Naive thymus-derived CD4-positive, alpha-beta T cell (primary cell): ENCODE measurements at regions not wholly inside any gene's neighbourhood (a gene's known extent, or its start where the extent isn't known, plus 50 kb on each side); places are given as distances from the start of the nearest gene placed in this dataset.

Experiments used
- ATAC-seq: fragments of 150-1000 bp; cut with Tn5 transposase; 2 replicates; pipeline ENCODE4 v1.10.0; 2021; ENCODE audit warnings: mild to moderate bottlenecking, moderate library complexity
- CTCF ChIA-PET: fragments of 350-600 bp; sonication (Branson Sonifier 250); formaldehyde crosslinking; loops from one replicate; lab custom pipeline; 2021; ENCODE audit warnings: antibody characterized with exemption; lab: Charles Lee
- POLR2A ChIA-PET: fragments of 350-600 bp; sonication (Branson Sonifier 250); formaldehyde crosslinking; loops from one replicate; lab custom pipeline; 2021; ENCODE audit warnings: antibody characterized with exemption, inconsistent platforms; lab: Charles Lee
- DNase-seq, 9 donors: peaks; one replicate each; pipeline versions ENCODE4 v3.0.0 to v3.0.0-alpha.2; 2020 to 2022; ENCODE audit warnings: mixed read lengths in 1 of 9
- H3K27ac ChIP-seq: one replicate; pipeline ENCODE4 v1.7.0; 2013; ENCODE audit warnings: mild to moderate bottlenecking, low read depth, low read length, moderate library complexity
- H3K27me3 ChIP-seq, 2 donors: one replicate each; pipeline ENCODE4 v1.7.0; 2013; ENCODE audit warnings: low read length in 2 of 2, mild to moderate bottlenecking in 2 of 2, moderate library complexity in 2 of 2; ENCODE audit not compliant: control insufficient read depth in 2 of 2, insufficient read depth in 2 of 2
- H3K36me3 ChIP-seq, 3 experiments: 1 replicate in 2 of 3; 2 replicates in 1 of 3; pipeline ENCODE4 v1.7.0; 2013; ENCODE audit warnings: low read length in 3 of 3, mild to moderate bottlenecking in 3 of 3, moderate library complexity in 1 of 3; ENCODE audit not compliant: insufficient read depth in 3 of 3, control insufficient read depth in 2 of 3
- H3K4me1 ChIP-seq, 2 donors: one replicate each; pipeline ENCODE4 v1.7.0; 2013; ENCODE audit warnings: low read length in 2 of 2, mild to moderate bottlenecking in 2 of 2, moderate library complexity in 1 of 2; ENCODE audit not compliant: control insufficient read depth in 2 of 2, insufficient read depth in 2 of 2
- H3K4me3 ChIP-seq: 2 replicates; pipeline ENCODE4 v1.7.0; 2013; ENCODE audit warnings: mild to moderate bottlenecking, low read length
- H3K9me3 ChIP-seq, 3 experiments: 1 replicate in 2 of 3; 2 replicates in 1 of 3; pipeline ENCODE4 v1.7.0; 2013; ENCODE audit warnings: low read length in 3 of 3; ENCODE audit not compliant: control insufficient read depth in 2 of 3
- H3K27ac Mint-ChIP-seq, 9 donors: one replicate each; pipeline ENCODE4 v1.8.0; 2020 to 2022; ENCODE audit warnings: mixed read lengths in 9 of 9, mild to moderate bottlenecking in 8 of 9, moderate library complexity in 5 of 9, inconsistent platforms in 2 of 9
- H3K27me3 Mint-ChIP-seq, 5 donors: one replicate each; pipeline ENCODE4 v1.8.0; 2021 to 2022; ENCODE audit warnings: mixed read lengths in 5 of 5, mild to moderate bottlenecking in 1 of 5
- H3K36me3 Mint-ChIP-seq, 5 donors: one replicate each; pipeline ENCODE4 v1.8.0; 2020 to 2022; ENCODE audit warnings: mixed read lengths in 5 of 5, mild to moderate bottlenecking in 3 of 5, inconsistent platforms in 1 of 5
- H3K4me1 Mint-ChIP-seq, 7 donors: one replicate each; pipeline ENCODE4 v1.8.0; 2020 to 2022; ENCODE audit warnings: mixed read lengths in 7 of 7, mild to moderate bottlenecking in 3 of 7, inconsistent platforms in 1 of 7
- H3K4me3 Mint-ChIP-seq, 10 donors: one replicate each; pipeline ENCODE4 v1.8.0; 2020 to 2022; ENCODE audit warnings: mild to moderate bottlenecking in 10 of 10, mixed read lengths in 10 of 10, moderate library complexity in 6 of 10, inconsistent platforms in 2 of 10
- H3K9me3 Mint-ChIP-seq, 11 donors: one replicate each; pipeline ENCODE4 v1.8.0; 2020 to 2022; ENCODE audit warnings: mixed read lengths in 11 of 11, mild to moderate bottlenecking in 4 of 11, inconsistent platforms in 1 of 11, moderate library complexity in 1 of 11
- intact Hi-C, 2 donors: fragments of 100-400 bp; cut with micrococcal nuclease; formaldehyde crosslinking; loops; one replicate each; pipeline ENCODE4 v1.15.1; 2023

DNA sequence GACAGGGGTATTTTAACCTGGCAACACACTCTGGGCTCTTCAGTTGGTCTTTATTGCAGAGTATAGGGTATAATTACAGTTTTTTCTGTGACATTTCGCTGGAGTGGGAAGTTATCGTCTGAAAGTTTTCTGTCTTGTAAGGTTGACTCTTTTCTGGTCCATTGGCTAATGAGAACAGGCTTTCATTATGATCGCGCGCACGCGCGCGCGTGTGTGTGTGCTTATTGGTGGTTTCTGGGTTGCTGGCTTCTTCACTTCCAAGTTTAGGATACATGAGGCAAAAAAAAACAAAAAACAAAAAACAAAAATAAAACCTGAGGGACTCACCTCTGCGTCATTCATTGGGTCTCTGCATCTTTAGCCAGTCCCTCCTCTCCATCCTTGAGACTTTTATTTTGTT is 68.7 kb upstream of the MYOCD start:
- Mint-ChIP-seq H3K36me3 (no peaks in the 10 kb centered on the region), H3K27ac (no peak overlapping the region), H3K4me1 (no peaks in the 10 kb centered on the region), H3K9me3 (peaks cover 0 to 9% (median 3%) of the 10 kb centered on the region in 11 donors), H3K4me3 (no peak overlapping the region), H3K27me3 (no peaks in the 10 kb centered on the region)
- no peak for DNase-seq
- POLR2A ChIA-PET: no interaction called here
- no peaks in the 10 kb centered on the region for H3K36me3 ChIP-seq
- no peaks in the 10 kb centered on the region for H3K9me3 ChIP-seq
- intact Hi-C loops: no loop called here
- H3K27me3 ChIP-seq: no peaks in the 10 kb centered on the region
- H3K4me1 ChIP-seq: no peaks in the 10 kb centered on the region
- ATAC-seq: no peak
- no peak overlapping the region for H3K27ac ChIP-seq
- H3K4me3 ChIP-seq: no peak overlapping the region
- CTCF ChIA-PET: no interaction called here

DNA sequence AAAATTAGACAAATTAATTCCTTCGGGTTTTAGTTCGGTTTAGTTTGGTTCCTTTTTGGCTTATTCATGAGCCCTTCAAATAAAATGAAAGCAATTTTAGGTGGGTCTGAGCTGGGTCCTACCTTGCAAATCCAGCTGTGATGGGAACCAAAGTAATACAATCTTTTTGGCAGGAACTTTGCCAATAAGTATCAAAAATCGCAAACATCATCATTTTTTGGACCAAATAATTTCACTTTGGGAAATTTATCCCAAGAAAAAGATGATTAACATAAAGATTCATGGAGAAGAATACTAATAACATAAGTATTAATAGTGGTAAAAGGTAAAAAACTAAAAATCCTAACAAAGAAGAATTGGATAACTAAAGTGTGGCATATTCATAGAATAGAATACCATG is 67.8 kb upstream of the MYOCD start:
- H3K27me3 ChIP-seq: no peaks in the 10 kb centered on the region
- no peaks in the 10 kb centered on the region for H3K4me1 ChIP-seq
- CTCF ChIA-PET: no interaction called here
- H3K9me3 ChIP-seq: no peaks in the 10 kb centered on the region
- DNase-seq (no peak), ATAC-seq (no peak)
- Mint-ChIP-seq H3K27me3 (no peaks in the 10 kb centered on the region), H3K9me3 (peaks cover 0 to 9% (median 2%) of the 10 kb centered on the region in 11 donors), H3K4me3 (no peak overlapping the region), H3K36me3 (no peaks in the 10 kb centered on the region), H3K4me1 (no peaks in the 10 kb centered on the region), H3K27ac (no peak overlapping the region)
- H3K4me3 ChIP-seq: no peak overlapping the region
- H3K36me3 ChIP-seq: no peaks in the 10 kb centered on the region
- POLR2A ChIA-PET: no interaction called here
- H3K27ac ChIP-seq: no peak overlapping the region
- intact Hi-C loops: no loop called here

DNA sequence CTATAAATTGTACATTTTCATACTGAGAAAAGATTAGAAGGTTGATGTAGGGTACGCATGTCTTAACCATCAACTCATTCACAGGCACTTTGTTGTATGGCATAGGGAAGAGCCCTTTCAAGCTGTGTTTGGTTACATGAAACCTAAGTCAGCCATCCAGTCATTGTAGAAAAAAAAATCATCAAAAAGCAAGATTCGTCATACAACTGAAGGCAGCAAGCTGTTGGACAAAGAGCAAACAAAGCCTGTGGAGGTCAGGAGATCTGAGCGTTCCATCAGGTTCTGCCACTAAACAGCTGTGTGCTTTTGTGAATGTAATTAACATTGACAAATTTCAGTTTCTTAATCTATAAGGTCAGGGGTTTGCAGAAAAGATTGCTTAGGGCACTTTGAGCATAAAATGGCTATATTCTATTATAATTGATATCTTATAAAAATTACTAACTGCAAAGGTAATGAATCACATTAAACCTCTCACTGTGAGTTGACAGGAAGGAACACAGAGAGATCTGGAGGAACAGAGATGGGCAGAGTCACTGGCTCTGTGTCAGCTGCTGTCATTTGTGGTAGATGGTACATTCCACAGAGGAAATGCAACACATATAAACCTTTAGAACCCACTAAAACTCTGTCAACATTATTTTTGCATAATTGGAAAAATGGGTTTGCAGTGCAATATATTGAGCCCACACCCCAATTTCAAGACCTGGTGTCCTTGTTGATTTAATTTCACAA is 66.3 kb upstream of the MYOCD start:
- Mint-ChIP-seq H3K27ac (no peak overlapping the region), H3K9me3 (peaks cover 0 to 14% (median 4%) of the 10 kb centered on the region in 11 donors), H3K36me3 (peaks cover 0 to 1% (median 0%) of the 10 kb centered on the region in 5 donors), H3K4me3 (no peak overlapping the region), H3K4me1 (no peaks in the 10 kb centered on the region), H3K27me3 (peaks cover 0 to 6% (median 0%) of the 10 kb centered on the region in 5 donors)
- Histone ChIP-seq H3K4me3 (no peak overlapping the region), H3K9me3 (no peaks in the 10 kb centered on the region), H3K27me3 (no peaks in the 10 kb centered on the region), H3K36me3 (no peaks in the 10 kb centered on the region), H3K4me1 (no peaks in the 10 kb centered on the region), H3K27ac (no peak overlapping the region)
- DNase-seq (no peak), ATAC-seq (no peak)
- intact Hi-C loops: no loop called here
- POLR2A ChIA-PET: no interaction called here
- CTCF ChIA-PET: no interaction called here

DNA sequence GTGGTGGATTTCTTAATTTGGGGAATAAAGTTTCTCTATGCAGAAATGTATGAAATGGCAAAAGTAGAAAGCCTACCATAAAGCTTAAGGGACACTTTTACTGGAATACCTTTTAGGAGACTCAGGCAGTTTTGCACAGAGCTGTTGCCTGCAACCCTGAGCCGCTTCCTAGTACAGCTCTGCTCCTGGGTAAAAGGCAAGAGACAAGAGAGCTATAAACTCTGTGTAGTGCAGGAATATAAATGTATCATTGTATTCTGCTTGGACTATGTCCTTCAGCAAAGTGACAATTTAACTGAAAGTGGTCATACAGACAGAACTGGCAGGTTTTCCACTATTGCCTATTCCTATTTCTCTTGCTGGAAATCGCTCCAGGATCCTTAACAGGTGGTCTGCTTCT is 65.3 kb upstream of the MYOCD start:
- DNase-seq (no peak), ATAC-seq (no peak)
- Histone ChIP-seq H3K36me3 (no peaks in the 10 kb centered on the region), H3K9me3 (no peaks in the 10 kb centered on the region), H3K27ac (no peak overlapping the region), H3K27me3 (no peaks in the 10 kb centered on the region), H3K4me3 (no peak overlapping the region), H3K4me1 (no peaks in the 10 kb centered on the region)
- peaks cover 0 to 6% (median 0%) of the 10 kb centered on the region in 5 donors for H3K27me3 Mint-ChIP-seq
- no peaks in the 10 kb centered on the region for H3K4me1 Mint-ChIP-seq
- POLR2A ChIA-PET: no interaction called here
- H3K27ac Mint-ChIP-seq: no peak overlapping the region
- H3K9me3 Mint-ChIP-seq: peaks cover 0 to 8% (median 2%) of the 10 kb centered on the region in 11 donors
- no peak overlapping the region for H3K4me3 Mint-ChIP-seq
- CTCF ChIA-PET: no interaction called here
- intact Hi-C loops: no loop called here
- H3K36me3 Mint-ChIP-seq: peaks cover 0 to 1% (median 0%) of the 10 kb centered on the region in 5 donors

DNA sequence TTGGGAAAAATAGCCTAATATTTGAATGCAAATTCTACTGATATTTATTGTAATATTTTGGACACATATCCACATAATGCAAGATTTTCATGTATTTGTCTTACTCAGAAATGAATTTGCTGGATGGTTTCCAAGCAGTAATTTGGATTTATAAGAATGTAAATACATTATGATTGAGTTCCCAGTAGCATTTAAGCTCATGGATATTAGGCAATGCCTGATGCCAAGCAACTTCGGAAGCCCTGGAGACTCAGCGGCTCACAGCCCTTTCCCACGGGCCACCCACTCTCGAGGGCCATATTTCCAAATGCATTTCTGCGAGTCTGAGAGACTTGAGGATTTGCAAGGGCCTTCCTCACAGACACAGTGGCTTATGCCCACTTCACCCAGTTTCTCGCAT is 62.1 kb upstream of the MYOCD start:
- CTCF ChIA-PET: no interaction called here
- intact Hi-C loops: no loop called here

DNA sequence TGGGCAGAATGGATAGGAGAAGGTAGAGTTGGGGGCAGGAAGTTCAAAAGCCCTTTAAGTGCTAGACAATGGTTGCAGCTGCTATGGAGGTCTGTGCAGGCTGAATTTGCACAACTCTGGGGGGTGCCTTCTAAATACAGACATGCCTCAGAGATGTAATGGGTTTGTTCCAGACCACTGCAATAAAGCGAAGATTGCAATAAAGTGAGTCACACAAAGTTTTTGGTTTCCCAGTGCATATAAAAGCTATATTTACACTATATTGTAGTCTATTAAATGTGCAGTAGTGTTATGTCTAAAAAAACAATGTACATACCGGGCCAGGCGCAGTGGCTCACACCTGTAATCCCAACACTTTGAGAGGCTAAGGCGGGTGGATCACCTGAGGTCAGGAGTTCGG is 60.5 kb upstream of the MYOCD start:
- no peak overlapping the region for H3K4me3 Mint-ChIP-seq
- H3K27ac ChIP-seq: no peak overlapping the region
- POLR2A ChIA-PET: no interaction called here

More for the DNA sequence above, 62.1 kb upstream of the MYOCD start:
- H3K4me1 Mint-ChIP-seq: no peaks in the 10 kb centered on the region
- no peak overlapping the region for H3K4me3 Mint-ChIP-seq
- POLR2A ChIA-PET: no interaction called here
- H3K4me1 ChIP-seq: no peaks in the 10 kb centered on the region
- H3K27ac ChIP-seq: no peak overlapping the region
- H3K4me3 ChIP-seq: no peak overlapping the region
- no peaks in the 10 kb centered on the region for H3K27me3 ChIP-seq
- H3K36me3 ChIP-seq: no peaks in the 10 kb centered on the region
- no peak overlapping the region for H3K27ac Mint-ChIP-seq
- H3K9me3 ChIP-seq: no peaks in the 10 kb centered on the region
- H3K36me3 Mint-ChIP-seq: peaks cover 0 to 1% (median 0%) of the 10 kb centered on the region in 5 donors
- peaks cover 0 to 18% (median 8%) of the 10 kb centered on the region in 11 donors for H3K9me3 Mint-ChIP-seq
- DNase-seq: no peak
- ATAC-seq: no peak
- peaks cover 0 to 6% (median 0%) of the 10 kb centered on the region in 5 donors for H3K27me3 Mint-ChIP-seq

DNA sequence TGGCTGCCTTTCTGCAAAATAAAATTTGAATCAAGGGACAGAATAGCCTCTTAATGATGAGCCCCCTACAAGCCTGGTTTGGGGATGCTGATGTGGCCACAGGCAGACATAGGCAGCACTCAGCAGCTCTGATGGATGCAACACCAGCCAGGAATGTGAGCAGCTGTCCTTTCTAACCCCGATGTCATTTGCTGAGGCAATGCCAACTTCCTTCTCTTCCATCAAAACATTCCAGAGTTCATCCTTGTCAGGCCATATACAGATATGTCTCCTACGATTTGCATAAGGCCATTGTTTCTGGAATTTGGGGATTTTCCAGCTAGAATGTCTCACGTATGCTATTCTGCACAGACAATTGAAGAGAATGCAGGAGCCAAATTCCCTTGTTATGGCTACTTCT is 52.1 kb upstream of the MYOCD start:
- DNase-seq (no peak), ATAC-seq (no peak)
- Histone ChIP-seq H3K4me1 (no peaks in the 10 kb centered on the region), H3K4me3 (no peak overlapping the region), H3K36me3 (no peaks in the 10 kb centered on the region), H3K27ac (no peak overlapping the region), H3K9me3 (no peaks in the 10 kb centered on the region), H3K27me3 (no peaks in the 10 kb centered on the region)
- Mint-ChIP-seq H3K27me3 (peaks cover 0 to 2% (median 0%) of the 10 kb centered on the region in 5 donors), H3K4me1 (no peaks in the 10 kb centered on the region), H3K36me3 (no peaks in the 10 kb centered on the region), H3K4me3 (no peak overlapping the region), H3K9me3 (peaks cover 0 to 20% (median 9%) of the 10 kb centered on the region in 11 donors), H3K27ac (no peak overlapping the region)
- intact Hi-C loops: no loop called here
- CTCF ChIA-PET: no interaction called here
- POLR2A ChIA-PET: no interaction called here

More for the DNA sequence above, 60.5 kb upstream of the MYOCD start:
- Histone ChIP-seq H3K4me1 (no peaks in the 10 kb centered on the region), H3K27me3 (no peaks in the 10 kb centered on the region), H3K9me3 (no peaks in the 10 kb centered on the region), H3K4me3 (no peak overlapping the region), H3K36me3 (no peaks in the 10 kb centered on the region)
- DNase-seq (no peak), ATAC-seq (no peak)
- intact Hi-C loops: no loop called here
- CTCF ChIA-PET: no interaction called here
- peaks cover 0 to 1% (median 0%) of the 10 kb centered on the region in 5 donors for H3K36me3 Mint-ChIP-seq
- peaks cover 2 to 23% (median 10%) of the 10 kb centered on the region in 11 donors for H3K9me3 Mint-ChIP-seq
- no peaks in the 10 kb centered on the region for H3K4me1 Mint-ChIP-seq
- no peak overlapping the region for H3K27ac Mint-ChIP-seq
- peaks cover 0 to 6% (median 0%) of the 10 kb centered on the region in 5 donors for H3K27me3 Mint-ChIP-seq
